Caco-2 (cell line): ENCODE measurements at regions not wholly inside any gene's neighbourhood (a gene's known extent, or its start where the extent isn't known, plus 50 kb on each side); places are given as distances from the start of the nearest gene placed in this dataset.

Experiments
- BruUV-seq: library from RNA; stranded (reverse); fragments of 400-500 nt; replicated peaks from 2 replicates; lab custom pipeline; 2021; lab: Mats Ljungman, UMichigan
- CTCF ChIA-PET: fragments of 300-600 bp; sonication (Branson Sonifier 250); formaldehyde crosslinking; loops from one replicate; lab custom pipeline; 2022; ENCODE audit warnings: antibody characterized with exemption; lab: Charles Lee
- POLR2A ChIA-PET: fragments of 300-600 bp; sonication (Branson Sonifier 250); formaldehyde crosslinking; loops from one replicate; lab custom pipeline; 2022; ENCODE audit warnings: antibody characterized with exemption; lab: Charles Lee
- DNase-seq, 2 experiments: peaks; one replicate each; pipeline versions ENCODE4 v3.0.0 to v3.0.0-alpha.2; 2020 to 2022
- H3K27me3 ChIP-seq: replicated peaks from 2 replicates; pipeline ENCODE4 v1.6.0; 2011; ENCODE audit warnings: low read length; ENCODE audit not compliant: control insufficient read depth, insufficient read depth
- H3K36me3 ChIP-seq: 2 replicates; pipeline ENCODE4 v1.5.1; 2011; ENCODE audit warnings: low read length; ENCODE audit not compliant: control insufficient read depth, insufficient read depth
- H3K4me1 ChIP-seq: fragments of 250-450 bp; sonication (Bioruptor Pico); 2 replicates; pipeline ENCODE4 v1.5.1; 2020; ENCODE audit warnings: mild to moderate bottlenecking
- H3K4me3 ChIP-seq: 2 replicates; pipeline ENCODE4 v1.5.1; 2011; ENCODE audit warnings: low read depth, mild to moderate bottlenecking, control low read depth, low read length
- H3K9me3 ChIP-seq: fragments of 250-450 bp; sonication (Bioruptor Pico); 2 replicates; pipeline ENCODE4 v1.5.1; 2020; ENCODE audit warnings: mild to moderate bottlenecking, moderate library complexity
- H3K27ac Mint-ChIP-seq: one replicate; pipeline ENCODE4 v1.8.0; 2022; ENCODE audit warnings: mixed read lengths; ENCODE audit not compliant: unreplicated experiment
- H3K27me3 Mint-ChIP-seq: one replicate; pipeline ENCODE4 v1.8.0; 2022; ENCODE audit warnings: mixed read lengths; ENCODE audit not compliant: insufficient read depth, unreplicated experiment
- H3K36me3 Mint-ChIP-seq: one replicate; pipeline ENCODE4 v1.8.0; 2022; ENCODE audit warnings: mild to moderate bottlenecking, mixed read lengths; ENCODE audit not compliant: insufficient read depth, unreplicated experiment
- H3K4me1 Mint-ChIP-seq: one replicate; pipeline ENCODE4 v1.8.0; 2022; ENCODE audit warnings: low read depth, mixed read lengths; ENCODE audit not compliant: unreplicated experiment
- H3K4me3 Mint-ChIP-seq: one replicate; pipeline ENCODE4 v1.8.0; 2022; ENCODE audit warnings: mild to moderate bottlenecking, moderate library complexity, mixed read lengths; ENCODE audit not compliant: unreplicated experiment
- H3K9me3 Mint-ChIP-seq: one replicate; pipeline ENCODE4 v1.8.0; 2022; ENCODE audit warnings: mixed read lengths; ENCODE audit not compliant: unreplicated experiment
- CTCF ChIP-seq, 2 experiments: fragments of 200-600 bp in 1 of 2; IDR thresholded peaks; 1 replicate in 1 of 2; 2 replicates in 1 of 2; pipeline versions ENCODE4 v1.5.1 to v1.8.0; 2011 to 2022; ENCODE audit warnings: antibody characterized with exemption in 1 of 2, control low read depth in 1 of 2, inconsistent platforms in 1 of 2, low read depth in 1 of 2, low read length in 1 of 2, mild to moderate bottlenecking in 1 of 2, moderate library complexity in 1 of 2; ENCODE audit not compliant: insufficient read depth in 1 of 2, severe bottlenecking in 1 of 2, unreplicated experiment in 1 of 2
- intact Hi-C: fragments of 100-400 bp; cut with micrococcal nuclease; formaldehyde crosslinking; loops from one replicate; pipeline ENCODE4 v1.10.0; 2022; ENCODE audit not compliant: unreplicated experiment

GRCh38 chr13:23947893-23948292, 50.6 kb upstream of the C1QTNF9B start:
- Mint-ChIP-seq H3K27ac (no peak overlapping the region), H3K4me3 (no peak overlapping the region), H3K27me3 (no peaks in the 10 kb centered on the region), H3K9me3 (no peaks in the 10 kb centered on the region), H3K4me1 (no peaks in the 10 kb centered on the region), H3K36me3 (no peaks in the 10 kb centered on the region)
- BruUV-seq = no TSS peak
- Histone ChIP-seq H3K4me3 (no peak overlapping the region), H3K4me1 (no peaks in the 10 kb centered on the region), H3K36me3 (no peaks in the 10 kb centered on the region), H3K27me3 (no peaks in the 10 kb centered on the region), H3K9me3 (no peaks in the 10 kb centered on the region)
- no peak for TF ChIP-seq CTCF (IDR thresholded peaks at IDR 0.05; ENCODE audit: insufficient read depth in 1 of 2, low read depth in 1 of 2, low read length in 1 of 2, severe bottlenecking in 1 of 2, unreplicated experiment in 1 of 2)
- intact Hi-C loops = no loop called here
- ChIA-PET CTCF (no interaction called here), POLR2A (no interaction called here)
- no peak for DNase-seq

- TF ChIP-seq CTCF (IDR thresholded peaks at IDR 0.05; ENCODE audit: insufficient read depth in 1 of 2, low read depth in 1 of 2, low read length in 1 of 2, severe bottlenecking in 1 of 2, unreplicated experiment in 1 of 2) = no peak
- Histone ChIP-seq H3K9me3 (no peaks in the 10 kb centered on the region), H3K36me3 (no peaks in the 10 kb centered on the region), H3K27me3 (no peaks in the 10 kb centered on the region), H3K4me1 (no peaks in the 10 kb centered on the region), H3K4me3 (no peak overlapping the region)
- BruUV-seq = no TSS peak
- Mint-ChIP-seq H3K36me3 (no peaks in the 10 kb centered on the region), H3K4me3 (no peak overlapping the region), H3K27ac (no peak overlapping the region), H3K4me1 (no peaks in the 10 kb centered on the region), H3K9me3 (no peaks in the 10 kb centered on the region), H3K27me3 (no peaks in the 10 kb centered on the region)
- ChIA-PET CTCF (no interaction called here), POLR2A (no interaction called here)
- intact Hi-C loops = no loop called here
- DNase-seq = no peak
Observed at GRCh38 chr13:23949200-23949599, 51.9 kb upstream of the C1QTNF9B start.

GRCh38 chr13:23949736-23950135, 52.4 kb upstream of the C1QTNF9B start:
- Histone ChIP-seq H3K4me3 (no peak overlapping the region), H3K4me1 (no peaks in the 10 kb centered on the region), H3K36me3 (no peaks in the 10 kb centered on the region), H3K27me3 (no peaks in the 10 kb centered on the region), H3K9me3 (no peaks in the 10 kb centered on the region)
- Mint-ChIP-seq H3K9me3 (no peaks in the 10 kb centered on the region), H3K27ac (no peak overlapping the region), H3K27me3 (no peaks in the 10 kb centered on the region), H3K36me3 (no peaks in the 10 kb centered on the region), H3K4me3 (no peak overlapping the region), H3K4me1 (no peaks in the 10 kb centered on the region)
- BruUV-seq = no TSS peak
- no peak for DNase-seq
- no peak for TF ChIP-seq CTCF (IDR thresholded peaks at IDR 0.05; ENCODE audit: insufficient read depth in 1 of 2, low read depth in 1 of 2, low read length in 1 of 2, severe bottlenecking in 1 of 2, unreplicated experiment in 1 of 2)
- CTCF ChIA-PET = interaction anchor here (1.7 kb wide), 1 partner anchor 11 kb away, joined by 6 read pairs; no protein-coding TSS in a partner anchor
- POLR2A ChIA-PET = no interaction called here
- intact Hi-C loops = no loop called here
